ELF-1 (cell line): ENCODE measurements at regions not wholly inside any gene's neighbourhood (a gene's known extent, or its start where the extent isn't known, plus 50 kb on each side); places are given as distances from the start of the nearest gene placed in this dataset.
A peak's percentile ranks its signal among the peaks of the same experiment; 100 is the strongest.

Experiments used
- DNase-seq: peaks from one replicate; pipeline ENCODE4 v3.0.0-alpha.2; 2016; ENCODE audit warnings: low read depth, low spot score

DNA sequence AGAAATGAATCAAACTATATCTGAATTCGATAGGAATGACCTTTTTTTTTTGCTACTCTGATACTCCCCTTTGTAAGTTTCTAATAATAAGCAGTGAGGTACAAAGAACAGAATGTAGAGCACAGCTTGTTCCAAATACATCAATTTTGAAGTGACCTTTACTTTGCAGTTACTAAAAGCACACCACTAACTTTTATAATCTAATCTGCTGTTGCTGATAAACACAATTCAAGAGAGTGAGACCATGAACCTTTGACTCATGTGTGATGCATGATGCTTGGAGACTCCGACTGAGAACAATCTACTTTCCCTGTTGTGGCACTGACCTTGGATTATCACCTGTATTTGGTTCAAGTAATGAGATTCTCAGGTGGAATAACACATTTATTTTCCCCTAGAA, 91.6 kb upstream of the GNPDA2 start:
- DNase-seq: no peak

- no peak for DNase-seq
These were observed 79.7 kb upstream of the GNPDA2 start for GRCh38 chr4:44806071-44806470.

GRCh38 chr4:44804301-44804700, 77.9 kb upstream of the GNPDA2 start:
- no peak for DNase-seq

DNA sequence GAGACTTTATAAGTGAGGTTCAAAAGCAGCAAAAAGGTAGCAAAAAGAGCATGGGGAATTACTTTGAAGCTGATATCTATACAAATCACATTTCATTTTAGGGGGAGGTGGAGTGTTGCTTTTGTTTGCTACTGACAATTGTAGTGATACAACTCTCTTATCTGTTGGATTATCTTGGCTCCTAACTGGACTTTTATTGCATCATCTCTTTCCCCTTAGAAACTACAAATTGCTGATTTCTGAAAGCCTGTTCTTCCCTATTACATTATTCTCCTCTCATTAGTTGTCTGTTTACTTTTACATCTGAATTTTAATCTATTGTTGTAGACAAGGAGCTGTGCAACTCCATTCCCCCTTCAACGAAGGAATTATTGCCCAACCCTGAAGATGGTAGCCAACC, 75.0 kb upstream of the GNPDA2 start:
- DNase-seq: no peak

- peak; percentile 1 for DNase-seq
These were observed 65.5 kb upstream of the GNPDA2 start for GRCh38 chr4:44791831-44792230.

DNA sequence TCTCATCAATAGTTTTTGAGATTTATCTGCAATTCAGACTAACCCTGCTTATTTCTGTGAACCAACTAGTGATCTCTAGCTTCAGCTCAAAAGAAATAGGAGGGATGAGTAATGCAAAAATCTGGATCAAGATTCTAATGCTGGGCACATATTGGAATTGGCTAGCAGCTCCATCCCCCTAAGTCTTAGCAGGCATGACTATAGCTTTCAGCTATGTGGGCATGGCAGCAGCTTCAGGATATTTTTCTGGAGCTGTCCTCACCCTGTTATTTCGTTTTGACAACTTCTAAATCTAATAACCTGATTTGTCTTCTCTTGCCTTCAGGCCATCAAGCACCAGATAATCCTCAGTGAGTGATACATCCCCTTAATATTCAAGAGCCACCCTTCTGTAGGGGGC, 50.8 kb upstream of the GNPDA2 start:
- DNase-seq: no peak
